ENCODE measurements at regions not wholly inside any gene's neighbourhood (a gene's known extent, or its start where the extent isn't known, plus 50 kb on each side); places are given as distances from the start of the nearest gene placed in this dataset.
"Not testable (repeated sequence)": the region's sequence is repeated elsewhere in the genome, so short reads cannot be mapped to it uniquely, and the experiment has no call there.

DNA sequence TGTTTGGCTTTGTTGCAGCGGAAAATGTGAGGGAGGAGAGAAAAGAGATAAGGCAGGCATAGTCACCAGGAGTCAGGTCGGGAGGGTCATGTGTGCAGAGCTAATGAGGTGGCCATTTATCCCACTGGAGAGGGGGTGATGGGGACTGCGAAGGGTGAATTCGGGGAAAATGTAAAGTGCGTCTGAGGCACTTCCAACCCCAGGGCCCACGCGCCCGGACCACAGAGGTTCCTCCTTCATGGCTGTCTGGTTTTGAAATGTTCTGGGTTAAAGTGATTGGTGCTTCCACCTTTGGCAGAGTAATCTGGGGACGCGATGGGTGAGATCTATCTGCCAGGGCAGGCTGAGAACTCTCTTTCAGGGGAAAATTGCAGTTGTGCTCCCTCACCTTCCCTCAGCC lies 145.9 kb downstream of the GTF2IRD2B start:
- not testable (repeated sequence) for TF ChIP-seq CTCF, POLR2A (IDR thresholded peaks at IDR 0.05)
